ENCODE measurements at regions not wholly inside any gene's neighbourhood (a gene's known extent, or its start where the extent isn't known, plus 50 kb on each side); places are given as distances from the start of the nearest gene placed in this dataset.

GRCh38 chr1:95427525-95427924, 193.5 kb downstream of the RWDD3 start:
- Mint-ChIP-seq H3K36me3 (ENCODE audit: low read depth, unreplicated experiment) (no peaks in the 10 kb centered on the region), H3K27ac (ENCODE audit: unreplicated experiment) (no peak overlapping the region), H3K4me1 (ENCODE audit: low read depth, unreplicated experiment) (peaks cover 14% of the 10 kb centered on the region), H3K27me3 (ENCODE audit: low read depth, unreplicated experiment) (no peaks in the 10 kb centered on the region), H3K4me3 (ENCODE audit: unreplicated experiment) (no peak overlapping the region), H3K9me3 (ENCODE audit: unreplicated experiment) (peaks cover 3% of the 10 kb centered on the region)
- Histone ChIP-seq H3K27me3 (ENCODE audit: insufficient read depth, low read length) (no peaks in the 10 kb centered on the region), H3K4me2 (ENCODE audit: low read length) (no peak overlapping the region), H2AFZ (ENCODE audit: low read depth, low read length) (no peak overlapping the region), H3K36me3 (ENCODE audit: insufficient read depth, low read length) (no peaks in the 10 kb centered on the region), H3K9ac (ENCODE audit: low read length) (no peak overlapping the region), H3K79me2 (ENCODE audit: insufficient read depth, low read length) (no peaks in the 10 kb centered on the region), H3K9me3 (ENCODE audit: insufficient read depth, low read depth, low read length) (no peaks in the 10 kb centered on the region), H3K27ac (ENCODE audit: low read depth, low read length) (no peak overlapping the region), H3K4me3 (ENCODE audit: insufficient read depth, low read depth, low read length) (no peak overlapping the region), H3K4me1 (ENCODE audit: insufficient read depth, low read length) (no peaks in the 10 kb centered on the region), H4K20me1 (ENCODE audit: insufficient read depth, low read length) (no peaks in the 10 kb centered on the region)
- FAIRE-seq: no peak
- DNase-seq (ENCODE audit: low read depth): no peak
- TF ChIP-seq CTCF (IDR thresholded peaks at IDR 0.05; ENCODE audit: insufficient read depth, low read depth, low read length) (no peak), EZH2 (IDR thresholded peaks at IDR 0.05; ENCODE audit: insufficient read depth, low read length) (no peak)

GRCh38 chr1:95431235-95431634, 197.2 kb downstream of the RWDD3 start:
- Histone ChIP-seq H3K4me3 (ENCODE audit: insufficient read depth, low read depth, low read length) (no peak overlapping the region), H3K9me3 (ENCODE audit: insufficient read depth, low read depth, low read length) (no peaks in the 10 kb centered on the region), H3K27me3 (ENCODE audit: insufficient read depth, low read length) (no peaks in the 10 kb centered on the region), H4K20me1 (ENCODE audit: insufficient read depth, low read length) (no peaks in the 10 kb centered on the region), H3K4me1 (ENCODE audit: insufficient read depth, low read length) (no peaks in the 10 kb centered on the region), H3K9ac (ENCODE audit: low read length) (no peak overlapping the region), H3K36me3 (ENCODE audit: insufficient read depth, low read length) (no peaks in the 10 kb centered on the region), H3K4me2 (ENCODE audit: low read length) (no peak overlapping the region), H3K79me2 (ENCODE audit: insufficient read depth, low read length) (no peaks in the 10 kb centered on the region), H2AFZ (ENCODE audit: low read depth, low read length) (no peak overlapping the region), H3K27ac (ENCODE audit: low read depth, low read length) (no peak overlapping the region)
- no peaks in the 10 kb centered on the region for H3K36me3 Mint-ChIP-seq (ENCODE audit: low read depth, unreplicated experiment)
- DNase-seq (ENCODE audit: low read depth): no peak
- H3K27me3 Mint-ChIP-seq (ENCODE audit: low read depth, unreplicated experiment): no peaks in the 10 kb centered on the region
- H3K4me3 Mint-ChIP-seq (ENCODE audit: unreplicated experiment): no peak overlapping the region
- H3K4me1 Mint-ChIP-seq (ENCODE audit: low read depth, unreplicated experiment): peaks cover 10% of the 10 kb centered on the region
- H3K27ac Mint-ChIP-seq (ENCODE audit: unreplicated experiment): no peak overlapping the region
- no peaks in the 10 kb centered on the region for H3K9me3 Mint-ChIP-seq (ENCODE audit: unreplicated experiment)
- TF ChIP-seq EZH2 (IDR thresholded peaks at IDR 0.05; ENCODE audit: insufficient read depth, low read length) (no peak), CTCF (IDR thresholded peaks at IDR 0.05; ENCODE audit: insufficient read depth, low read depth, low read length) (no peak)
- FAIRE-seq: no peak

GRCh38 chr1:95435611-95436010, 201.6 kb downstream of the RWDD3 start:
- TF ChIP-seq EZH2 (IDR thresholded peaks at IDR 0.05; ENCODE audit: insufficient read depth, low read length): no peak
- no peaks in the 10 kb centered on the region for H3K4me1 ChIP-seq (ENCODE audit: insufficient read depth, low read length)
- no peaks in the 10 kb centered on the region for H3K9me3 ChIP-seq (ENCODE audit: insufficient read depth, low read depth, low read length)
- H3K9me3 Mint-ChIP-seq (ENCODE audit: unreplicated experiment): no peaks in the 10 kb centered on the region
- no peak overlapping the region for H3K4me3 Mint-ChIP-seq (ENCODE audit: unreplicated experiment)
- no peak overlapping the region for H3K27ac Mint-ChIP-seq (ENCODE audit: unreplicated experiment)
- H2AFZ ChIP-seq (ENCODE audit: low read depth, low read length): no peak overlapping the region
- no peak overlapping the region for H3K4me3 ChIP-seq (ENCODE audit: insufficient read depth, low read depth, low read length)
- DNase-seq (ENCODE audit: low read depth) (no peak), FAIRE-seq (no peak)
- no peak overlapping the region for H3K4me2 ChIP-seq (ENCODE audit: low read length)
- no peaks in the 10 kb centered on the region for H3K36me3 ChIP-seq (ENCODE audit: insufficient read depth, low read length)
- H3K4me1 Mint-ChIP-seq (ENCODE audit: low read depth, unreplicated experiment): no peaks in the 10 kb centered on the region
- no peaks in the 10 kb centered on the region for H3K36me3 Mint-ChIP-seq (ENCODE audit: low read depth, unreplicated experiment)
- no peak overlapping the region for H3K9ac ChIP-seq (ENCODE audit: low read length)
- no peak overlapping the region for H3K27ac ChIP-seq (ENCODE audit: low read depth, low read length)
- H3K27me3 Mint-ChIP-seq (ENCODE audit: low read depth, unreplicated experiment): no peaks in the 10 kb centered on the region
- no peaks in the 10 kb centered on the region for H3K79me2 ChIP-seq (ENCODE audit: insufficient read depth, low read length)
- H4K20me1 ChIP-seq (ENCODE audit: insufficient read depth, low read length): no peaks in the 10 kb centered on the region
- no peaks in the 10 kb centered on the region for H3K27me3 ChIP-seq (ENCODE audit: insufficient read depth, low read length)

Data from astrocyte (in vitro differentiated cells and primary cell).